Activated CD4-positive, alpha-beta memory T cell treated with anti-CD3 and anti-CD28 coated beads, Interleukin-2, amount 10 ng/mL, durations not matched to agents 7 days and 5 days (primary cell): ENCODE measurements at regions not wholly inside any gene's neighbourhood (a gene's known extent, or its start where the extent isn't known, plus 50 kb on each side); places are given as distances from the start of the nearest gene placed in this dataset.

Experiments
- CTCF ChIA-PET: fragments of 350-600 bp; sonication (Branson Sonifier 250); formaldehyde crosslinking; loops from one replicate; lab custom pipeline; 2021; ENCODE audit warnings: antibody characterized with exemption, inconsistent platforms; lab: Charles Lee
- POLR2A ChIA-PET: fragments of 350-600 bp; sonication (Branson Sonifier 250); formaldehyde crosslinking; loops from one replicate; lab custom pipeline; 2021; ENCODE audit warnings: antibody characterized with exemption; lab: Charles Lee
- DNase-seq: peaks from one replicate; pipeline ENCODE4 v3.0.0-alpha.2; 2020
- H3K27ac Mint-ChIP-seq: one replicate; pipeline ENCODE4 v1.8.0; 2021; ENCODE audit warnings: mild to moderate bottlenecking, mixed read lengths
- H3K27me3 Mint-ChIP-seq: one replicate; pipeline ENCODE4 v1.8.0; 2021; ENCODE audit warnings: mixed read lengths
- H3K36me3 Mint-ChIP-seq: one replicate; pipeline ENCODE4 v1.8.0; 2021; ENCODE audit warnings: low read depth, mixed read lengths
- H3K4me1 Mint-ChIP-seq: one replicate; pipeline ENCODE4 v1.8.0; 2021; ENCODE audit warnings: mixed read lengths
- H3K4me3 Mint-ChIP-seq: one replicate; pipeline ENCODE4 v1.8.0; 2021; ENCODE audit warnings: mild to moderate bottlenecking, mixed read lengths
- H3K9me3 Mint-ChIP-seq: one replicate; pipeline ENCODE4 v1.8.0; 2021; ENCODE audit warnings: mixed read lengths

GRCh38 chr6:134702279-134702678 lies 247.6 kb downstream of the ALDH8A1 start:
- CTCF ChIA-PET: no interaction called here
- Mint-ChIP-seq H3K36me3 (no peaks in the 10 kb centered on the region), H3K4me3 (no peak overlapping the region), H3K9me3 (no peaks in the 10 kb centered on the region), H3K27me3 (peaks cover 9% of the 10 kb centered on the region), H3K27ac (no peak overlapping the region), H3K4me1 (no peaks in the 10 kb centered on the region)
- DNase-seq: no peak
- POLR2A ChIA-PET: no interaction called here

GRCh38 chr6:134701301-134701700 lies 248.6 kb downstream of the ALDH8A1 start:
- Mint-ChIP-seq H3K36me3 (no peaks in the 10 kb centered on the region), H3K9me3 (no peaks in the 10 kb centered on the region), H3K4me3 (no peak overlapping the region), H3K27ac (no peak overlapping the region), H3K4me1 (no peaks in the 10 kb centered on the region), H3K27me3 (peaks cover 10% of the 10 kb centered on the region)
- CTCF ChIA-PET: no interaction called here
- POLR2A ChIA-PET: no interaction called here
- no peak for DNase-seq

GRCh38 chr6:134698228-134698627 lies 251.7 kb downstream of the ALDH8A1 start:
- CTCF ChIA-PET: interaction anchor here (0.7 kb wide), 1 partner anchor 1736 kb away, joined by 4 read pairs; no protein-coding TSS in a partner anchor
- H3K27ac Mint-ChIP-seq: no peak overlapping the region

DNA sequence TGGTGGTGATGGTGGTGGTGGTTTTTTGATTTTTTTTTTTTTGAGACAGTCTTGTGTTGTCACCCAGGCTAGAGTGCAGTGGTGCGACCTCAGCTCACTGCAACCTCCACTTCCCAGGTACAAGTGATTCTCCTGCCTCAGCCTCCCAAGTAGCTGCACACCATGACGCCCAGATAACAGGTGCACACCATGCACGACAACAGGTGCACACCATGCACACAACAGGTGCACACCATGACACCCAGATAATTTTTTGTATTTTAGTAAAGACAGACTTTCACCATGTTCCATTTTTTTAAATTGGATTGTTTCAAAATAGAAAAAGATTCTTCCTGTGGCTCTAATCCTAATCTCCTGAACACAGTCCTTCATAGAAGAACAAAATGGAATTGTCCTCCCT lies 257.9 kb downstream of the ALDH8A1 start:
- Mint-ChIP-seq H3K27ac (no peak overlapping the region), H3K4me3 (no peak overlapping the region), H3K4me1 (no peaks in the 10 kb centered on the region), H3K27me3 (peaks cover 40% of the 10 kb centered on the region), H3K9me3 (no peaks in the 10 kb centered on the region), H3K36me3 (no peaks in the 10 kb centered on the region)
- ChIA-PET CTCF (no interaction called here), POLR2A (no interaction called here)
- no peak for DNase-seq

More at GRCh38 chr6:134698228-134698627, 251.7 kb downstream of the ALDH8A1 start:
- no peaks in the 10 kb centered on the region for H3K4me1 Mint-ChIP-seq
- H3K4me3 Mint-ChIP-seq: no peak overlapping the region
- no peak for DNase-seq
- H3K9me3 Mint-ChIP-seq: no peaks in the 10 kb centered on the region
- no peaks in the 10 kb centered on the region for H3K36me3 Mint-ChIP-seq
- H3K27me3 Mint-ChIP-seq: peaks cover 15% of the 10 kb centered on the region
- POLR2A ChIA-PET: no interaction called here

DNA sequence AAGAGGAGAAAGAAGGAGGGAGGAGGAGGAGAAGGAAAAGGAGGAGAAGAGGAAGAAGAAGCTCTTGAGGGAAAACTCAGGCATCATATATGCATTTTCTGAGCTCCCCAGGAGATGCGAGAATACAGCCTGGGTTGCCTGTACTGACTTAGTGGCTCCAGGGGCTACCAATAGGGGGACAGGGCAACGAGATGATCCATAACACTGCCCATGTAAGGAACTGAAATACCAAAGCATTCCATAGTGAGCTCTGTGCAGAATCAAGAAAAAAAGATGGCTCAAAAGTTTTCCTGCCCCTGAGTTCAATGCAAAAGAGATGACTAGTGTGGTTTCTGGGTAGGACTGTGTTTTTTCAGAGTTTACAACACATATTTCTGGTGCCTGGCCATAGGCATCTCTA lies 258.7 kb downstream of the ALDH8A1 start:
- Mint-ChIP-seq H3K9me3 (no peaks in the 10 kb centered on the region), H3K4me1 (no peaks in the 10 kb centered on the region), H3K27me3 (peaks cover 37% of the 10 kb centered on the region), H3K27ac (no peak overlapping the region), H3K36me3 (no peaks in the 10 kb centered on the region), H3K4me3 (no peak overlapping the region)
- CTCF ChIA-PET: interaction anchor here (0.6 to 0.7 kb wide), 2 partner anchors 11 to 309 kb away, joined by 4 read pairs; no protein-coding TSS in a partner anchor
- POLR2A ChIA-PET: no interaction called here
- no peak for DNase-seq

DNA sequence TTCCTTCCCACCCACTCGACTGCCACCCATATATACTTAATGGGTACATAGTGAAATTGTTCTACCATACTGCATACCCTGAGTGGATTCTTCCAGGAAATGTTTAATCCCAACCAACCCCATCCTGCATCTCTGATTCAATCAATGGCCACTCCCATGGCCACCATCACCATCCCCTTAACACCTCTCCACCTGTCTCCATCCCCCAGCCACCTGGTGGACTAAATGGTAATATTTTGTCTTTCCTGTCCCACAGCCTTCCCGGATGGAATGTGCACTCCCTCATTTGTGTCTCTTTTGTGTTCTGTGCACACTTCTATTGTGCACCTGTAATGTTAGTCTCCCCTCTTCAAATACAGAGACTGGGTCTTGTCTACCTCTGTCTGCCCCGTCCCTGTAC lies 259.9 kb downstream of the ALDH8A1 start:
- Mint-ChIP-seq H3K36me3 (no peaks in the 10 kb centered on the region), H3K4me3 (no peak overlapping the region), H3K4me1 (no peaks in the 10 kb centered on the region), H3K27ac (no peak overlapping the region), H3K27me3 (peaks cover 40% of the 10 kb centered on the region), H3K9me3 (no peaks in the 10 kb centered on the region)
- POLR2A ChIA-PET: no interaction called here
- no peak for DNase-seq
- CTCF ChIA-PET: no interaction called here

- H3K27ac Mint-ChIP-seq: no peak overlapping the region
- H3K4me3 Mint-ChIP-seq: no peak overlapping the region
- ChIA-PET POLR2A (no interaction called here), CTCF (no interaction called here)
- H3K36me3 Mint-ChIP-seq: no peaks in the 10 kb centered on the region
- DNase-seq: no peak
- peaks cover 39% of the 10 kb centered on the region for H3K27me3 Mint-ChIP-seq
- H3K9me3 Mint-ChIP-seq: no peaks in the 10 kb centered on the region
- no peaks in the 10 kb centered on the region for H3K4me1 Mint-ChIP-seq
Measured at GRCh38 chr6:134689641-134690040, 260.3 kb downstream of the ALDH8A1 start.

DNA sequence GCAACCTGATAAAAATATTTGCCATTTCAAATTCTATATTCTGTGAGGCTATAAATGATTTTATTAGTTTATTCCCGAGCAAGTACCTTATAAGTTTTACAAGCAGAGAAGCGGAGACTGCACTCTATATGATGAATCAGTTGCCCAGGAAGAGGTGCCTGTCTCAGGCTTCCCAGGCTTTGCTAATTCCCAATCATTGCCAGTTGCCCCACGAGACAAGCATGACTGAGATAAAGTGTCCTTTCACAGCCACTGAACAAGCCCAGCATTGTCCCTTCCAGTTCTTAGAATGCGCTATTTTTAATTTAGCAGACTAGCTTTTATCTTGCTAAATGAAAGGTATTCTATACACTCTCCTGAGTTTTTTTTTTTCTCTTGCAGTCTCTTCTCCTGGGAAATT lies 260.7 kb downstream of the ALDH8A1 start:
- Mint-ChIP-seq H3K27me3 (peaks cover 38% of the 10 kb centered on the region), H3K9me3 (no peaks in the 10 kb centered on the region), H3K36me3 (no peaks in the 10 kb centered on the region), H3K4me1 (no peaks in the 10 kb centered on the region), H3K4me3 (no peak overlapping the region), H3K27ac (no peak overlapping the region)
- CTCF ChIA-PET: no interaction called here
- no peak for DNase-seq
- POLR2A ChIA-PET: no interaction called here

- POLR2A ChIA-PET: no interaction called here
- no peak for DNase-seq
- Mint-ChIP-seq H3K27me3 (peaks cover 19% of the 10 kb centered on the region), H3K9me3 (no peaks in the 10 kb centered on the region), H3K4me1 (no peaks in the 10 kb centered on the region), H3K27ac (no peak overlapping the region), H3K36me3 (no peaks in the 10 kb centered on the region), H3K4me3 (no peak overlapping the region)
- CTCF ChIA-PET: no interaction called here
Measured at GRCh38 chr6:134686071-134686470, 263.8 kb downstream of the ALDH8A1 start.

GRCh38 chr6:134684423-134684795 lies 265.5 kb downstream of the ALDH8A1 start:
- ChIA-PET POLR2A (no interaction called here), CTCF (no interaction called here)
- Mint-ChIP-seq H3K27me3 (peaks cover 10% of the 10 kb centered on the region), H3K9me3 (no peaks in the 10 kb centered on the region), H3K36me3 (no peaks in the 10 kb centered on the region), H3K4me3 (no peak overlapping the region), H3K4me1 (peaks cover 3% of the 10 kb centered on the region), H3K27ac (no peak overlapping the region)
- no peak for DNase-seq

GRCh38 chr6:134683783-134684422 lies 266.0 kb downstream of the ALDH8A1 start:
- Mint-ChIP-seq H3K27ac (no peak overlapping the region), H3K27me3 (peaks cover 7% of the 10 kb centered on the region), H3K4me3 (no peak overlapping the region), H3K36me3 (no peaks in the 10 kb centered on the region), H3K9me3 (no peaks in the 10 kb centered on the region), H3K4me1 (peaks cover 3% of the 10 kb centered on the region)
- no peak for DNase-seq
- ChIA-PET POLR2A (no interaction called here), CTCF (no interaction called here)

- no peaks in the 10 kb centered on the region for H3K9me3 Mint-ChIP-seq
- H3K4me1 Mint-ChIP-seq: peaks cover 3% of the 10 kb centered on the region
- H3K4me3 Mint-ChIP-seq: no peak overlapping the region
- H3K27ac Mint-ChIP-seq: no peak overlapping the region
- H3K27me3 Mint-ChIP-seq: peaks cover 4% of the 10 kb centered on the region
- CTCF ChIA-PET: interaction anchor here (0.8 kb wide), 1 partner anchor 43 kb away, joined by 3 read pairs; no protein-coding TSS in a partner anchor
- no peaks in the 10 kb centered on the region for H3K36me3 Mint-ChIP-seq
- POLR2A ChIA-PET: no interaction called here
- no peak for DNase-seq
Measured at GRCh38 chr6:134680433-134680832, 269.5 kb downstream of the ALDH8A1 start.

GRCh38 chr6:134680021-134680420 lies 269.9 kb downstream of the ALDH8A1 start:
- H3K36me3 Mint-ChIP-seq: no peaks in the 10 kb centered on the region
- no peak overlapping the region for H3K4me3 Mint-ChIP-seq
- no peak for DNase-seq
- H3K4me1 Mint-ChIP-seq: peaks cover 3% of the 10 kb centered on the region
- no peaks in the 10 kb centered on the region for H3K9me3 Mint-ChIP-seq
- peaks cover 4% of the 10 kb centered on the region for H3K27me3 Mint-ChIP-seq
- ChIA-PET CTCF (interaction anchor here (0.5 to 0.8 kb wide), 2 partner anchors 11 to 43 kb away, joined by 3 to 4 read pairs; no protein-coding TSS in a partner anchor), POLR2A (no interaction called here)
- no peak overlapping the region for H3K27ac Mint-ChIP-seq

- Mint-ChIP-seq H3K27ac (no peak overlapping the region), H3K27me3 (no peaks in the 10 kb centered on the region), H3K4me3 (no peak overlapping the region), H3K36me3 (no peaks in the 10 kb centered on the region), H3K9me3 (no peaks in the 10 kb centered on the region), H3K4me1 (peaks cover 3% of the 10 kb centered on the region)
- POLR2A ChIA-PET: no interaction called here
- CTCF ChIA-PET: no interaction called here
- DNase-seq: no peak
Measured at GRCh38 chr6:134678436-134678889, 271.4 kb downstream of the ALDH8A1 start.
